Ovary (tissue), 7 donors: ENCODE measurements at regions not wholly inside any gene's neighbourhood (a gene's known extent, or its start where the extent isn't known, plus 50 kb on each side); places are given as distances from the start of the nearest gene placed in this dataset.

Experiments used
- DNase-seq, 5 donors: peaks; one replicate each; pipeline ENCODE4 v3.0.0-alpha.2; 2019 to 2020
- H3K27ac ChIP-seq, 2 donors: fragments of 200-600 bp; one replicate each; pipeline versions ENCODE4 v1.5.1 to v1.8.0; 2019 to 2022
- H3K27me3 ChIP-seq: fragments of 200-600 bp; one replicate; pipeline ENCODE4 v1.8.0; 2022
- H3K36me3 ChIP-seq: fragments of 200-600 bp; sonication (generic); one replicate; pipeline ENCODE4 v1.5.1; 2019
- H3K4me1 ChIP-seq: one replicate; pipeline ENCODE4 v1.8.1; 2013; ENCODE audit warnings: mild to moderate bottlenecking, moderate library complexity; ENCODE audit not compliant: insufficient read depth
- H3K4me3 ChIP-seq: fragments of 200-600 bp; sonication (generic); one replicate; pipeline ENCODE4 v1.5.1; 2017
- H3K9me3 ChIP-seq, 2 donors: fragments of 200-600 bp in 1 of 2; sonication (generic) in 1 of 2; one replicate each; pipeline versions ENCODE4 v1.5.1 to v1.8.1; 2013 to 2019; ENCODE audit warnings: mild to moderate bottlenecking in 1 of 2, moderate library complexity in 1 of 2
- CTCF ChIP-seq, 3 donors: fragments of 450-650 bp in 2 of 3; fragments of 200-600 bp in 1 of 3; IDR thresholded peaks; one replicate each; pipeline versions ENCODE4 v1.5.1 to v1.8.0; 2016 to 2022; ENCODE audit warnings: antibody characterized with exemption in 3 of 3, mild to moderate bottlenecking in 1 of 3
- EP300 ChIP-seq: sonication (generic); formaldehyde crosslinking; IDR thresholded peaks from one replicate; pipeline ENCODE4 v1.6.1; 2017; ENCODE audit warnings: antibody characterized with exemption
- POLR2A ChIP-seq: fragments of 450-650 bp; IDR thresholded peaks from one replicate; pipeline ENCODE4 v1.6.1; 2017; ENCODE audit warnings: antibody characterized with exemption, mild to moderate bottlenecking, moderate library complexity
- WGBS, 3 donors: extraction: QIAGEN DNeasy Blood & Tissue Kit in 1 of 3; methylation state at CpG; one replicate each; pipeline versions ENCODE4 v1.1.5 to v1.1.7; 2013 to 2017; 5-methylcytosine and 5-hydroxymethylcytosine counted together
- intact Hi-C, 4 donors: fragments of 100-400 bp; cut with DNase I; formaldehyde crosslinking; loops; one replicate each; pipeline versions ENCODE4 v1.11.0 to v1.15.1; 2022 to 2023
- donor health status: DM: no; HTN: no; CAD: no; lungs with moderate emphysema.
- donor health status: DM: no; HTN: no; CAD: no.
- donor health status: Bipolar disorder and iron deficiency.
- donor health status: DM: no; HTN: no; CAD: no.
- donor health status: DM: yes; HTN: yes; CAD: no.

- H3K27me3 ChIP-seq = no peaks in the 10 kb centered on the region
- no peaks in the 10 kb centered on the region for H3K4me1 ChIP-seq
- 4 to 18% (median 11%) methylated on average over 1 of the region's 1 CpG for WGBS, 3 donors
- no peak overlapping the region for H3K4me3 ChIP-seq
- DNase-seq = no peak
- TF ChIP-seq EP300 = no peak
- no peak for TF ChIP-seq POLR2A
- TF ChIP-seq CTCF (IDR thresholded peaks at IDR 0.05) = no peak
- H3K27ac ChIP-seq = no peak overlapping the region
- no peaks in the 10 kb centered on the region for H3K9me3 ChIP-seq
- no peaks in the 10 kb centered on the region for H3K36me3 ChIP-seq
- intact Hi-C loops = no loop called here
Observed at GRCh38 chr10:105965141-105965540, 1199.4 kb downstream of the SORCS1 start.

GRCh38 chr10:105964009-105964408 is 1200.5 kb downstream of the SORCS1 start:
- H3K4me1 ChIP-seq = no peaks in the 10 kb centered on the region
- no peak overlapping the region for H3K27ac ChIP-seq
- H3K4me3 ChIP-seq = no peak overlapping the region
- no peak for DNase-seq
- H3K36me3 ChIP-seq = no peaks in the 10 kb centered on the region
- 76 to 77% (median 77%) methylated on average over 5 of the region's 5 CpGs for WGBS, 3 donors
- no peaks in the 10 kb centered on the region for H3K9me3 ChIP-seq
- H3K27me3 ChIP-seq = no peaks in the 10 kb centered on the region
- TF ChIP-seq POLR2A = no peak
- TF ChIP-seq EP300 = no peak
- no peak for TF ChIP-seq CTCF (IDR thresholded peaks at IDR 0.05)
- intact Hi-C loops = no loop called here

GRCh38 chr10:105963334-105963884 is 1201.1 kb downstream of the SORCS1 start:
- Histone ChIP-seq H3K9me3 (no peaks in the 10 kb centered on the region), H3K4me3 (no peak overlapping the region), H3K4me1 (no peaks in the 10 kb centered on the region), H3K27me3 (no peaks in the 10 kb centered on the region), H3K27ac (no peak overlapping the region), H3K36me3 (no peaks in the 10 kb centered on the region)
- no peak for DNase-seq
- TF ChIP-seq POLR2A = no peak
- intact Hi-C loops = no loop called here
- 0 to 5% (median 3%) methylated on average over 1 of the region's 1 CpG for WGBS, 3 donors

- intact Hi-C loops = no loop called here
- Histone ChIP-seq H3K27me3 (no peaks in the 10 kb centered on the region), H3K4me3 (no peak overlapping the region), H3K4me1 (no peaks in the 10 kb centered on the region), H3K36me3 (no peaks in the 10 kb centered on the region), H3K27ac (no peak overlapping the region), H3K9me3 (no peaks in the 10 kb centered on the region)
- 89 to 95% (median 95%) methylated on average over 1 of the region's 1 CpG for WGBS, 3 donors
- TF ChIP-seq CTCF (IDR thresholded peaks at IDR 0.05) = no peak
- TF ChIP-seq EP300 = no peak
- no peak for TF ChIP-seq POLR2A
- no peak for DNase-seq
Observed at GRCh38 chr10:105956550-105956949, 1208.0 kb downstream of the SORCS1 start.

GRCh38 chr10:105953861-105954260 is 1210.6 kb downstream of the SORCS1 start:
- TF ChIP-seq CTCF (IDR thresholded peaks at IDR 0.05) (no peak), POLR2A (no peak), EP300 (no peak)
- intact Hi-C loops = no loop called here
- H3K4me1 ChIP-seq = no peaks in the 10 kb centered on the region

More at GRCh38 chr10:105953861-105954260, 1210.6 kb downstream of the SORCS1 start:
- H3K36me3 ChIP-seq = no peaks in the 10 kb centered on the region
- no peaks in the 10 kb centered on the region for H3K27me3 ChIP-seq
- no peak overlapping the region for H3K4me3 ChIP-seq
- WGBS, 3 donors = 85 to 89% (median 89%) methylated on average over 3 of the region's 3 CpGs
- no peak for DNase-seq
- H3K9me3 ChIP-seq = no peaks in the 10 kb centered on the region
- no peak overlapping the region for H3K27ac ChIP-seq
